ENCODE measurements at regions not wholly inside any gene's neighbourhood (a gene's known extent, or its start where the extent isn't known, plus 50 kb on each side); places are given as distances from the start of the nearest gene placed in this dataset.

DNA sequence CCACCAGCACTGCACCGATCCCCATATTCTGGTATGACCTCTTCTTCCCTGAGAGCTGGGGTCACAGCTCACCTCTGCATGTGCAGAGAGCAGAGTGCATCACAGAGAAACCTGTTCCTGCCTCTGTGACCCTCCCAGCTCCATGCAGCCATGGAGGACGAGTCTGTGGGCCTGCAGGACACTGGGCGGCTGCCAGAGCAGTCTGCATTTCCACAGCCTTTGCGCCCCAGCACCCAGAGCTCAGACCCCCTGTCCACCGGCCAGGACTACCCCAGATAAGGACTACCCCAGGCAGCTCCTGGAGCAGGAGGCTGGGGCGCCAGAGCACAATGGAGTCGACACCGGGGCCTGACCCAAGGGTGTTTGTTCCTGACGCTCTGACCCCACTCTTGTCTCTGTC is 308.1 kb upstream of the IRX1 start:
- TF ChIP-seq CREB1 (CRISPR knock-in tag; IDR thresholded peaks at IDR 0.05; ENCODE audit: low read depth), result no peak
- TF ChIP-seq REST (IDR thresholded peaks at IDR 0.05; ENCODE audit: unreplicated experiment), result no peak
- TF ChIP-seq JUNB (IDR thresholded peaks at IDR 0.05; ENCODE audit: unreplicated experiment), result no peak
- TF ChIP-seq POLR2AphosphoS5 (IDR thresholded peaks at IDR 0.05; ENCODE audit: low read depth), result no peak
